ENCODE measurements at regions not wholly inside any gene's neighbourhood (a gene's known extent, or its start where the extent isn't known, plus 50 kb on each side); places are given as distances from the start of the nearest gene placed in this dataset.

- no peak for TF ChIP-seq JUND (IDR thresholded peaks at IDR 0.05)
- TF ChIP-seq YY1 (IDR thresholded peaks at IDR 0.05) = no peak
- no peak for TF ChIP-seq CTCF (IDR thresholded peaks at IDR 0.05; ENCODE audit: low read depth, low read length, missing input control)
- TF ChIP-seq, protein P1, sequence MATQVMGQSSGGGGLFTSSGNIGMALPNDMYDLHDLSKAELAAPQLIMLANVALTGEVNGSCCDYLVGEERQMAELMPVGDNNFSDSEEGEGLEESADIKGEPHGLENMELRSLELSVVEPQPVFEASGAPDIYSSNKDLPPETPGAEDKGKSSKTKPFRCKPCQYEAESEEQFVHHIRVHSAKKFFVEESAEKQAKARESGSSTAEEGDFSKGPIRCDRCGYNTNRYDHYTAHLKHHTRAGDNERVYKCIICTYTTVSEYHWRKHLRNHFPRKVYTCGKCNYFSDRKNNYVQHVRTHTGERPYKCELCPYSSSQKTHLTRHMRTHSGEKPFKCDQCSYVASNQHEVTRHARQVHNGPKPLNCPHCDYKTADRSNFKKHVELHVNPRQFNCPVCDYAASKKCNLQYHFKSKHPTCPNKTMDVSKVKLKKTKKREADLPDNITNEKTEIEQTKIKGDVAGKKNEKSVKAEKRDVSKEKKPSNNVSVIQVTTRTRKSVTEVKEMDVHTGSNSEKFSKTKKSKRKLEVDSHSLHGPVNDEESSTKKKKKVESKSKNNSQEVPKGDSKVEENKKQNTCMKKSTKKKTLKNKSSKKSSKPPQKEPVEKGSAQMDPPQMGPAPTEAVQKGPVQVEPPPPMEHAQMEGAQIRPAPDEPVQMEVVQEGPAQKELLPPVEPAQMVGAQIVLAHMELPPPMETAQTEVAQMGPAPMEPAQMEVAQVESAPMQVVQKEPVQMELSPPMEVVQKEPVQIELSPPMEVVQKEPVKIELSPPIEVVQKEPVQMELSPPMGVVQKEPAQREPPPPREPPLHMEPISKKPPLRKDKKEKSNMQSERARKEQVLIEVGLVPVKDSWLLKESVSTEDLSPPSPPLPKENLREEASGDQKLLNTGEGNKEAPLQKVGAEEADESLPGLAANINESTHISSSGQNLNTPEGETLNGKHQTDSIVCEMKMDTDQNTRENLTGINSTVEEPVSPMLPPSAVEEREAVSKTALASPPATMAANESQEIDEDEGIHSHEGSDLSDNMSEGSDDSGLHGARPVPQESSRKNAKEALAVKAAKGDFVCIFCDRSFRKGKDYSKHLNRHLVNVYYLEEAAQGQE (IDR thresholded peaks at IDR 0.05) = no peak
- no peak for TF ChIP-seq TAF1 (conservative IDR thresholded peaks at IDR 0.05)
- no peak for TF ChIP-seq SP1 (IDR thresholded peaks at IDR 0.05)
These were observed 368.7 kb upstream of the KLF4 start for GRCh38 chr9:107858260-107858659.
